HCT116 (cell line): ENCODE measurements at regions not wholly inside any gene's neighbourhood (a gene's known extent, or its start where the extent isn't known, plus 50 kb on each side); places are given as distances from the start of the nearest gene placed in this dataset.

Experiments used
- ATAC-seq: fragments of 200-7000 bp; cut with Tn5 transposase; 2 replicates; pipeline ENCODE4 v1.9.1; 2020; ENCODE audit warnings: mild to moderate bottlenecking, moderate library complexity
- BruUV-seq: library from RNA; stranded (reverse); fragments of 400-500 nt; replicated peaks from 2 replicates; lab custom pipeline; 2021; lab: Mats Ljungman, UMichigan
- CTCF ChIA-PET: fragments of 300-600 bp; sonication (Branson Sonifier 250); formaldehyde crosslinking; loops from one replicate; lab custom pipeline; 2021; ENCODE audit warnings: antibody characterized with exemption; lab: Charles Lee
- POLR2A ChIA-PET: fragments of 300-600, 350-600 bp; sonication (Branson Sonifier 250); formaldehyde crosslinking; loops from one replicate; lab custom pipeline; 2021; ENCODE audit warnings: antibody characterized with exemption; lab: Charles Lee
- RAD21 ChIA-PET, 2 experiments: fragments of 300-600 bp; sonication (Branson Sonifier 250); formaldehyde crosslinking; loops; one replicate each; lab custom pipeline; 2023; ENCODE audit warnings: low total read pairs in 2 of 2; ENCODE audit not compliant: uncharacterized antibody in 2 of 2, unreplicated experiment in 2 of 2, low non-redundant PET in 1 of 2; lab: Charles Lee
- DNase-seq: peaks from one replicate; pipeline ENCODE4 v3.0.0-alpha.2; 2010; ENCODE audit warnings: low read depth, low spot score
- H2AFZ ChIP-seq: fragments of 200-600 bp; shearing (Covaris generic), sonication (generic); 2 replicates; pipeline ENCODE4 v1.6.1; 2017; ENCODE audit warnings: low read depth, mixed run types, mixed read lengths, antibody characterized with exemption, low read length; ENCODE audit not compliant: poor library complexity, severe bottlenecking
- H3K27ac ChIP-seq: 2 replicates; pipeline ENCODE4 v1.5.1; 2012; ENCODE audit warnings: low read depth, low read length
- H3K27me3 ChIP-seq: fragments of 200-600 bp; sonication (generic); 2 replicates; pipeline ENCODE4 v1.6.1; 2016; ENCODE audit warnings: mixed run types, low read length, mixed read lengths; ENCODE audit not compliant: insufficient read depth
- H3K36me3 ChIP-seq, 2 experiments: fragments of 200-500 bp in 1 of 2; fragments of 200-600 bp in 1 of 2; sonication (Bioruptor generic) in 1 of 2; sonication (generic) in 1 of 2; 2 replicates each; pipeline versions ENCODE4 v1.5.1 to v1.6.1; 2014 to 2016; ENCODE audit warnings: low read length in 2 of 2, inconsistent platforms in 1 of 2, mixed read lengths in 1 of 2, mixed run types in 1 of 2; ENCODE audit not compliant: insufficient read depth in 2 of 2, control insufficient read depth in 1 of 2
- H3K4me1 ChIP-seq, 2 experiments: fragments of 200-600 bp in 1 of 2; sonication (generic) in 1 of 2; 2 replicates each; pipeline versions ENCODE4 v1.5.1 to v1.6.1; 2012 to 2017; ENCODE audit warnings: low read length in 2 of 2, inconsistent platforms in 1 of 2, mild to moderate bottlenecking in 1 of 2, mixed read lengths in 1 of 2, mixed run types in 1 of 2, moderate library complexity in 1 of 2; ENCODE audit not compliant: insufficient read depth in 2 of 2, control insufficient read depth in 1 of 2
- H3K4me2 ChIP-seq: fragments of 200-600 bp; sonication (generic); 2 replicates; pipeline ENCODE4 v1.6.1; 2017; ENCODE audit warnings: mixed run types, low read length, mixed read lengths
- H3K4me3 ChIP-seq, 2 experiments: fragments of 200-600 bp in 1 of 2; sonication (generic) in 1 of 2; replicated peaks in 1 of 2; 2 replicates each; pipeline ENCODE4 v1.5.1; 2011 to 2016; ENCODE audit warnings: low read length in 2 of 2, control low read depth in 1 of 2, low read depth in 1 of 2, mild to moderate bottlenecking in 1 of 2, mixed read lengths in 1 of 2, mixed run types in 1 of 2
- H3K79me2 ChIP-seq: fragments of 200-600 bp; sonication (generic); 2 replicates; pipeline ENCODE4 v1.6.1; 2017; ENCODE audit warnings: mild to moderate bottlenecking, mixed run types, low read length, moderate library complexity, mixed read lengths; ENCODE audit not compliant: insufficient read depth
- H3K9ac ChIP-seq: fragments of 200-600 bp; sonication (generic); 2 replicates; pipeline ENCODE4 v1.6.1; 2016; ENCODE audit warnings: low read length, mixed read lengths
- H3K9me2 ChIP-seq: fragments of 200-600 bp; sonication (generic), shearing (Covaris generic); 2 replicates; pipeline ENCODE4 v1.6.1; 2017; ENCODE audit warnings: mixed run types, mild to moderate bottlenecking, moderate library complexity; ENCODE audit not compliant: insufficient read depth
- H3K9me3 ChIP-seq, 2 experiments: fragments of 200-500 bp in 1 of 2; fragments of 200-600 bp in 1 of 2; sonication (Bioruptor generic) in 1 of 2; sonication (generic) in 1 of 2; 2 replicates each; pipeline ENCODE4 v1.6.1; 2014 to 2017; ENCODE audit warnings: low read length in 2 of 2, mixed read lengths in 2 of 2, inconsistent platforms in 1 of 2, low read depth in 1 of 2, mild to moderate bottlenecking in 1 of 2, mixed run types in 1 of 2, moderate library complexity in 1 of 2; ENCODE audit not compliant: control insufficient read depth in 1 of 2, insufficient read depth in 1 of 2
- H4K20me1 ChIP-seq: fragments of 200-600 bp; sonication (generic), shearing (Covaris generic); 2 replicates; pipeline ENCODE4 v1.6.1; 2017; ENCODE audit warnings: mixed run types, mild to moderate bottlenecking, moderate library complexity; ENCODE audit not compliant: insufficient read depth
- CBX3 ChIP-seq: IDR thresholded peaks from 2 replicates; pipeline ENCODE4 v1.6.1; 2012; ENCODE audit warnings: low read depth
- CEBPB ChIP-seq: IDR thresholded peaks from 2 replicates; pipeline ENCODE4 v1.6.1; 2012; ENCODE audit warnings: low read depth
- EGR1 ChIP-seq: IDR thresholded peaks from 2 replicates; pipeline ENCODE4 v1.6.1; 2012; ENCODE audit warnings: low read depth
- ELF1 ChIP-seq: IDR thresholded peaks from 2 replicates; pipeline ENCODE4 v1.6.1; 2012; ENCODE audit warnings: low read depth, borderline replicate concordance
- EZH2 ChIP-seq: fragments of 200-600 bp; sonication (generic); IDR thresholded peaks from 2 replicates; pipeline ENCODE4 v1.6.1; 2017; ENCODE audit warnings: antibody characterized with exemption, mixed run types
- EZH2phosphoT487 ChIP-seq: fragments of 200-600 bp; IDR thresholded peaks from 2 replicates; pipeline ENCODE4 v1.6.1; 2018; ENCODE audit warnings: antibody characterized with exemption, borderline replicate concordance
- FOSL1 ChIP-seq: IDR thresholded peaks from 2 replicates; pipeline ENCODE4 v1.6.1; 2012; ENCODE audit warnings: low read depth
- JUND ChIP-seq: IDR thresholded peaks from 2 replicates; pipeline ENCODE4 v1.6.1; 2012
- POLR2A ChIP-seq: IDR thresholded peaks from 2 replicates; pipeline ENCODE4 v1.7.0; 2011; ENCODE audit warnings: borderline replicate concordance; ENCODE audit not compliant: insufficient read depth, insufficient read length; ENCODE audit errors: extremely low read depth
- POLR2AphosphoS5 ChIP-seq: IDR thresholded peaks from 2 replicates; pipeline ENCODE4 v1.6.1; 2011; ENCODE audit warnings: mild to moderate bottlenecking, low read depth, low read length, moderate library complexity
- SIN3A ChIP-seq: IDR thresholded peaks from 2 replicates; pipeline ENCODE4 v1.6.1; 2012; ENCODE audit warnings: low read depth
- SRF ChIP-seq: IDR thresholded peaks from 2 replicates; pipeline ENCODE4 v1.6.1; 2012; ENCODE audit warnings: low read depth
- TCF7L2 ChIP-seq: IDR thresholded peaks from 2 replicates; pipeline ENCODE4 v1.7.0; 2011; ENCODE audit warnings: borderline replicate concordance, inconsistent platforms; ENCODE audit not compliant: insufficient read depth, insufficient read length; ENCODE audit errors: extremely low read depth
- YY1 ChIP-seq: IDR thresholded peaks from 2 replicates; pipeline ENCODE4 v1.6.1; 2011; ENCODE audit warnings: low read length, low read depth, moderate library complexity, mild to moderate bottlenecking; ENCODE audit not compliant: insufficient replicate concordance; ENCODE audit errors: extremely low read depth
- ZBTB33 ChIP-seq: IDR thresholded peaks from 2 replicates; pipeline ENCODE4 v1.6.1; 2011; ENCODE audit warnings: mild to moderate bottlenecking, low read length, moderate library complexity; ENCODE audit not compliant: insufficient replicate concordance; ENCODE audit errors: extremely low read depth
- intact Hi-C: fragments of 100-400 bp; cut with micrococcal nuclease; formaldehyde crosslinking; loops from 2 replicates; pipeline ENCODE4 v1.10.0; 2022
- TF ChIP-seq, protein P1 (sequence below): IDR thresholded peaks from 2 replicates; pipeline ENCODE4 v1.6.1; 2012

- Histone ChIP-seq H3K36me3 (no peaks in the 10 kb centered on the region), H3K4me1 (no peaks in the 10 kb centered on the region), H3K27ac (no peak overlapping the region), H3K79me2 (no peaks in the 10 kb centered on the region), H3K9me2 (no peaks in the 10 kb centered on the region), H3K27me3 (no peaks in the 10 kb centered on the region), H3K9ac (no peak overlapping the region), H4K20me1 (no peaks in the 10 kb centered on the region), H3K9me3 (no peaks in the 10 kb centered on the region), H3K4me2 (no peak overlapping the region), H3K4me3 (no peak overlapping the region), H2AFZ (no peak overlapping the region)
- TF ChIP-seq, protein P1, sequence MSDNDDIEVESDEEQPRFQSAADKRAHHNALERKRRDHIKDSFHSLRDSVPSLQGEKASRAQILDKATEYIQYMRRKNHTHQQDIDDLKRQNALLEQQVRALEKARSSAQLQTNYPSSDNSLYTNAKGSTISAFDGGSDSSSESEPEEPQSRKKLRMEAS = no peak
- no peak for TF ChIP-seq ELF1
- no peak for TF ChIP-seq YY1
- TF ChIP-seq POLR2A = no peak
- no peak for TF ChIP-seq SIN3A
- no peak for TF ChIP-seq CBX3
- no peak for TF ChIP-seq TCF7L2
- TF ChIP-seq CEBPB = no peak
- CTCF ChIA-PET = no interaction called here
- RAD21 ChIA-PET = no interaction called here
- intact Hi-C loops = no loop called here
- ATAC-seq = no peak
- DNase-seq = no peak
- BruUV-seq = no TSS peak
- POLR2A ChIA-PET = no interaction called here
Observed at GRCh38 chr1:56315293-56315942, 263.9 kb downstream of the PLPP3 start.

GRCh38 chr1:56313560-56313959 is 265.8 kb downstream of the PLPP3 start:
- H3K27me3 ChIP-seq = no peaks in the 10 kb centered on the region
- TF ChIP-seq CBX3 = no peak
- TF ChIP-seq FOSL1 = no peak
- TF ChIP-seq EZH2 = no peak
- TF ChIP-seq JUND = no peak
- TF ChIP-seq EGR1 = no peak
- no peak for TF ChIP-seq CEBPB
- TF ChIP-seq ZBTB33 = no peak
- TF ChIP-seq POLR2AphosphoS5 = no peak
- no peak for TF ChIP-seq POLR2A
- TF ChIP-seq SRF = no peak
- no peak for TF ChIP-seq SIN3A
- no peak for TF ChIP-seq EZH2phosphoT487

More at GRCh38 chr1:56313560-56313959, 265.8 kb downstream of the PLPP3 start:
- no TSS peak for BruUV-seq
- intact Hi-C loops = no loop called here
- Histone ChIP-seq H3K27ac (no peak overlapping the region), H3K9me3 (no peaks in the 10 kb centered on the region), H3K9ac (no peak overlapping the region), H3K4me2 (no peak overlapping the region), H3K4me3 (no peak overlapping the region), H4K20me1 (no peaks in the 10 kb centered on the region), H2AFZ (no peak overlapping the region), H3K79me2 (no peaks in the 10 kb centered on the region), H3K36me3 (no peaks in the 10 kb centered on the region), H3K9me2 (no peaks in the 10 kb centered on the region), H3K4me1 (no peaks in the 10 kb centered on the region)
- CTCF ChIA-PET = no interaction called here
- RAD21 ChIA-PET = no interaction called here
- DNase-seq = no peak
- ATAC-seq = no peak
- POLR2A ChIA-PET = no interaction called here
